ENCODE measurements at regions not wholly inside any gene's neighbourhood (a gene's known extent, or its start where the extent isn't known, plus 50 kb on each side); places are given as distances from the start of the nearest gene placed in this dataset.

DNA sequence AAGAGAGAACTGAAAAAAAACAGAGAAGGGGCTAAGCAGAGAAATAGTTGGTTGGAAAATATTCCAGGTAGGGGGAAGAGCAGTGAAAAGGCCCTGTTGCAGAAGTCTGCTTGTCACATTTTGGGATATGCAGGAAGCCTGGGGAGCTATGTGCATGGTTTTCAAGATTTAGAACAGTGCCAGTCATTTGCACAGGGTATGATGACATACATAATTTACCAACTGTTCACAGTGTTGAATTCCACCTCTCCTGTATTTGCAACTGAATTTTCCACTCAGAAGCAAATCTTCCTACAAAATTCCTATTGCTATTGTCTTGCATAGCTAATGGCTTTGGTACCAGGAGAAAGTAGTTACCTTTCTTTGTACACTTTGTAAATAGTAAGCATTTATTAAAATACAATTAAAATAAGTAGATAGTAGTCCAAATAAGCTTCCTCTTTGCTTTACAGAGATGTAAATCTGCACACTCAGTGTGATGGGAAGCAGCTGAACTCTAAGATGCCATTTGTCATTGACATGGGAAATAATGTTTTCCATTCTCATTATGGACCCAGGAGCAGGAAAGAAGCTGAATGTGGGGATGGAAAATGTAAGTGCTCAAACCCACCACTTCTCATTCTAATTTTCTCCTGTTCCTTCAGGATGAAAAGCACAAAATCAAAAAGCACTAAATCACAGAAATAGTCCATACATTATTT lies 177.4 kb downstream of the BTG1 start:
- DNase-seq (ENCODE audit: low read depth in 3 of 3) = no peak

GRCh38 chr12:91967590-91967989 lies 178.1 kb downstream of the BTG1 start:
- no peak for DNase-seq (ENCODE audit: low read depth in 3 of 3)

DNA sequence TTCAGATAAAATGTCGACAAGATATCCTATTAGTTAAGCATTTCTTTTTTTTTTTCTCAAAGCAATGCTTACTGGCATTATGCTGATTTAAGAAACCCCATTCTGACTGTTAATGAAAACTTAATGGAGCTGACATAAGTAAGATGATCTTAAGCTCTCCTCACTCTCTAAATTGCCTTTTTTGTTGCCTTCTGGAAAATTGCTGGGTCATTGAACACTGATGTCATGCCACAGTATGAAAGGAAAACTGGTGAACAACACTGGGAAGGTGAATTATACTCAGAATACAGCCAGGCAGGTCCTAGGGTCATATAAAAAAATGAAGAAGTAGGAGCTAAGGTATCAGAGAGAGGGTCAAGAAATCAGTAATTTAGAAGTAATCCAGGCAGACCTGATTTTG lies 179.9 kb downstream of the BTG1 start:
- no peak for DNase-seq (ENCODE audit: low read depth in 3 of 3)

DNA sequence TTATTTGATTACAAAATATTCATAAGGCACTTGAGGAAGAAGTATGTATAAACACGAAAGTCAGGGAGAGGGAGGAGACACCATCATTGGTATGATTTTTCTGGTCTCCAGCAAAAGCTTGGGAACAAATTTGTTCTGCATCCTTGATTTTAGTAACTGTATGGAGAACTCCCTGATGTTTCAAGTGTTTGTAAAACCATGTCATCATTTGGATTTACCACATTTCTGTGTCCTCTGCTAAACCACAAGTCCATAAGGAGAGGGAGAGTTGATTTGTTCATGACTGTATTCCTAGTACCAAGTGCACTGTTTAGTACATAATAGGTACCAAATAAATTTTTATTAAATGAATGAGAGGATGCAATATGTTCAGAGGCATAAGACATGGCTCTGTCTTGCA lies 181.1 kb downstream of the BTG1 start:
- no peak for DNase-seq (ENCODE audit: low read depth in 3 of 3)

GRCh38 chr12:91959220-91959619 lies 186.4 kb downstream of the BTG1 start:
- no peak for DNase-seq (ENCODE audit: low read depth in 3 of 3)

DNA sequence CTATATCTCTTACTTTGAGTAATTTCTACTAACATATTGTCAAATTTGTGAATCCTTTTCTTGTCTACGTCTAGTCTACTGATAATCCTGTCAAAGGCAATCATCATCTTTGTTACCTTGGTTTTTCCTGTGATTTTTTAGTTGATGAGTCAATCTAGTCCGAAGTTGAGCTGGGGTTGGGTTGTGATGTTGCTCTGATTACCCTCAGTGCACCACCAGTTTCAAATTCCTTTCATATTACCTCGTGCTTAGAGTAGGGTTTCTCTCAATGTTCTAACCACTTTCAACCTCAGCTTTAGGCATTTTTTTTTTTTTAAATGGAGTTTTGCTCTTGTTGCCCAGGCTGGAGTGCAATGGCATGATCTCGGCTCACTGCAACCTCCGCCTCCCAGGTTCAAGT lies 186.8 kb downstream of the BTG1 start:
- DNase-seq (ENCODE audit: low read depth in 3 of 3) = no peak

DNA sequence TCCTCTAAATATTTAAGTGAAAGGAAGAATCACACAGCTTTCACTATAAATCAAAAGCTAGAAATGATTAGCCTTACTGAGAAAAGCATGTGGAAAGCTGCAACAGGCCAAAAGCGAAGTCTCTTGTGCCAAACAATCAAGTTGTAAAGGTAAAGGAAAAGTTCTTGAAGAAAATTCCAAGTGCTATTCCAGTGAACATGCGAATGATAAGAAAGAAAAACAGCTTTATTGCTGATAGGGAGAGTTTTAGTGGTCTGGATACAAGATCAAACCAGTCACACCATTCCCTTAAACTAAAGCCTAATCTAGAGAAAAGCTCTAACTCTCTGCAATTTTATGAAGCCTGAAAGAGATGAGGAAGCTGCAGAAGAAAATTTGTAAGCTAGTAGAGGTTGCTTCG lies 190.9 kb downstream of the BTG1 start:
- no peak for DNase-seq (ENCODE audit: low read depth in 3 of 3)

GRCh38 chr12:91954326-91954725 lies 191.3 kb downstream of the BTG1 start:
- DNase-seq (ENCODE audit: low read depth in 3 of 3) = no peak

GRCh38 chr12:91952916-91953315 lies 192.7 kb downstream of the BTG1 start:
- no peak for DNase-seq (ENCODE audit: low read depth in 3 of 3)

- no peak for DNase-seq (ENCODE audit: low read depth in 3 of 3)
Measured at GRCh38 chr12:91951571-91951970, 194.1 kb downstream of the BTG1 start.

- DNase-seq (ENCODE audit: low read depth in 3 of 3) = no peak
Measured at GRCh38 chr12:91948504-91948903, 197.1 kb downstream of the BTG1 start.

- DNase-seq (ENCODE audit: low read depth in 3 of 3) = no peak
Measured at GRCh38 chr12:91947459-91947858, 198.2 kb downstream of the BTG1 start.

- no peak for DNase-seq (ENCODE audit: low read depth in 3 of 3)
Measured at GRCh38 chr12:91944637-91945036, 201.0 kb downstream of the BTG1 start.

GRCh38 chr12:91940826-91941570 lies 204.6 kb downstream of the BTG1 start:
- DNase-seq (ENCODE audit: low read depth in 3 of 3) = no peak

GRCh38 chr12:91940322-91940721 lies 205.3 kb downstream of the BTG1 start:
- DNase-seq (ENCODE audit: low read depth in 3 of 3) = no peak

- DNase-seq (ENCODE audit: low read depth in 3 of 3) = no peak
Measured at GRCh38 chr12:91937706-91938105, 207.9 kb downstream of the BTG1 start.

GRCh38 chr12:91937009-91937408 lies 208.6 kb downstream of the BTG1 start:
- DNase-seq (ENCODE audit: low read depth in 3 of 3) = no peak

DNA sequence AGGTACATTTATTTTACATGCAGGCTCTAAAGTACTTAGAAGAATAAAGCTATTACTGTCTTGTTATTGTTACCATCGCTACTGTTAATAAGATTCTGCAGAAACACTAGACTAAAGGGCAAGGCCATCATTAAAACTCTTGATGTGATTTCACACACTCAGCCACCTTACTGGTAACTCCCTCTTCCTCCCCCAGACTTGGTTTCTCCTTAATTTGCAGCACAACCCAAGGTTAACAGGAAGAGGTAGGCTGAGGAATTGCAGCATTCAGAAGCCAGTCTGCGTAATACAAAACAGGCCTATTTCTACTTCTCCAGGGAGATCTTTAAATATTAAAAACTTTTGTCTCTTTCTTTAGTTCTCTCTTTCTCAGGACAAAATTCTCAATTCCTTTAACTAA lies 210.3 kb downstream of the BTG1 start:
- no peak for DNase-seq (ENCODE audit: low read depth in 3 of 3)

DNA sequence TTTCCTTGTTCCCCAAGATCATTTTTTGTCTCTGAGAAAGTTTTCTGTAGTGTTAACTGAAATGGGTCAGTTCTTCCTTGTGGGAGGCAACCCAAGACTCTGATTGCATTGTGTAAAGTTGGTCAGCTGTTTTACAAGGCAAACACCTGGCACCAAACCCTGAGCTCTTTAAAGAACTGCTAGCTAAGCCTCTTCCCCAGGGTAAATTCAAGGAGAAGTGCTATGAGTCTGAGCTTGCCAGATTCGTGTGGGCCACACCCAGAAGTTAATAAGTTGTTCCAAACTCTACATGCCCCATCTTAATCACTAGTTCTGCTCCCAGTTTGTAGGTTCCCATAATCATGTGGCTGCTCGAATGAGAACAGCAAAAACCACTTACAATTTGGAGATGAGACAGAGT lies 214.5 kb downstream of the BTG1 start:
- DNase-seq (ENCODE audit: low read depth in 3 of 3) = no peak

- DNase-seq (ENCODE audit: low read depth in 3 of 3) = no peak
Measured at GRCh38 chr12:91928501-91928900, 217.1 kb downstream of the BTG1 start.

DNA sequence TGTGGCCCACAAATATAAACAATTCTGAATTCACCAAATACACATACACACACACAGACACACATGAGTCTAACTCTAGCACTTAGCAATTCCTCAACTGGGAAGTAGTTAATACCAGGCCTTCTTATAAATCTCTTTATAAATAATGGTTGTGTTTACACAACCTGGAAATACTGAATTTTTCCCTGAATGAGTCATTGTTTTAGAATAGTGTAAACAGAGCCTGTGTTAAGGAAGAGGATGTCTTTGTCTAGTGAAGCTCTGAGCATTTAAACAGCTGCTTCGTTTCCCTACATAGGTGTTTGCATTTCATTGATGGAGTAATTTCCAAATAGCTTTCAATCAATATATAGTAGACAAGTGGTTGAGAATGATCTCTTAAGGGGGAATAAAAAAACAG lies 218.8 kb downstream of the BTG1 start:
- DNase-seq (ENCODE audit: low read depth in 3 of 3) = no peak

DNA sequence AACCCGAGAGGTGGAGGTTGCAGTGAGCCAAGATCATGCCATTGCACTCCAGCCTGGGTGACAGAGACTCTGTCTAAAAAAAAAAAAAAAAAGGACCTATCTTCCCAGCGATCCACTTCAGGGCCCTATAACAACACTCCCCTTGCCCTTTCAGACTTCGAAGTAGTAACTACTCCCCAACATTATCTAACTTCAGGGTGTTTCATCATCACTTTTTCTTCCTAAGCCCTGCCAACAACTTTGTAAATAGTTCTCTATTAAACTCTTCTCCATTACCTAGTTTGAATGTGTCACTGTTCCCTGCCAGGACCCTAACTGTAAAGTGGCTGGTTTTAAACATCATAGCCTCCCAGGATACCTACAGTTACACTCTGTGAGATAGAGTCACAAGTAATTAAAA lies 220.8 kb downstream of the BTG1 start:
- DNase-seq (ENCODE audit: low read depth in 3 of 3) = no peak

DNA sequence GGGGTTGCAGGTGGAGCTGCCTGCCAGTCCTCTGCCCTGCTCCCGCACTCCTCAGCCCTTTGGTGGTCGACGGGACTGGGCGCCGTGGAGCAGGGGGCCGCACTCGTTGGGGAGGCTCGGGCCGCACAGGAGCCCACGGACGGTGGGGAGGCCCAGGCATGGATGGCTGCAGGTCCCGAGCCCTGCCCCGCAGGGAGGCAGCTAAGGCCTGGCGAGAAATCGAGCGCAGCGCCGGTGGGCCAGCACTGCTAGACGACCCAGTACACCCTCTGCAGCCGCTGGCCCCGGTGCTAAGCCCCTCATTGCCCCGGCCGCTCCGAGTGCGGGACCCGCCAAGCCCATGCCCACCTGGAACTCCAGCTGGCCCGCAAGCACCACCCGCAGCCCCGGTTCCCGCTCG lies 221.8 kb downstream of the BTG1 start:
- DNase-seq (ENCODE audit: low read depth in 3 of 3) = no peak

DNA sequence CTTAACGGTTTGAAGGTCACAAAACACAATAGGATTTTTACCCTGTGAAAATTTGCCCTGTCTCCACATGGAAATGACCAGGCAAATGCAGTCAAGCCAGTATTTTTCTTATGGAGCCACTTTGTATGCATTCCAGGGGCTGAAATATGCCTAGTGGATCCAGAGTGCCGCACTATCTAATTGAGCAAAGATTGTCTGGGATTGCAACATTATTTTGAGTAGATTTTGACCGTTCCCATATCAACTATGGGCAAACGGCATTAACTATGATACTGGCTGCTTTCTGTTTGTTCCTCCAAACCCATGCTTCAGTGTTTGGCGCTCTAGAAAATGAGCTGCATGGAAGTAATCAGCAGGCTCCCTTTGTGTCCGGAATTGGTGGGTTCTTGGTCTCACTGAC lies 223.0 kb downstream of the BTG1 start:
- DNase-seq (ENCODE audit: low read depth in 3 of 3) = no peak
